IPS DF 6.9 (cell line): ENCODE measurements at regions not wholly inside any gene's neighbourhood (a gene's known extent, or its start where the extent isn't known, plus 50 kb on each side); places are given as distances from the start of the nearest gene placed in this dataset.

Source experiments
- DNase-seq: peaks from one replicate; pipeline ENCODE4 v3.0.0-alpha.2; 2013; ENCODE audit warnings: low read depth, low spot score
- H3K27ac ChIP-seq: one replicate; pipeline ENCODE4 v1.5.1; 2013; ENCODE audit warnings: low read length, control low read depth
- H3K27me3 ChIP-seq: 2 replicates; pipeline ENCODE4 v1.6.1; 2013; ENCODE audit warnings: mild to moderate bottlenecking, low read length; ENCODE audit not compliant: control insufficient read depth, insufficient read depth
- H3K36me3 ChIP-seq: 2 replicates; pipeline ENCODE4 v1.6.1; 2013; ENCODE audit warnings: low read length; ENCODE audit not compliant: control insufficient read depth, insufficient read depth
- H3K4me1 ChIP-seq: 2 replicates; pipeline ENCODE4 v1.6.1; 2013; ENCODE audit warnings: low read length; ENCODE audit not compliant: control insufficient read depth, insufficient read depth
- H3K4me3 ChIP-seq: 2 replicates; pipeline ENCODE4 v1.5.1; 2013; ENCODE audit warnings: mild to moderate bottlenecking, low read length
- H3K9me3 ChIP-seq: 2 replicates; pipeline ENCODE4 v1.6.1; 2013; ENCODE audit warnings: low read length, inconsistent platforms; ENCODE audit not compliant: control insufficient read depth, insufficient read depth
- WGBS: extraction: QIAGEN DNeasy Blood & Tissue Kit; methylation state at CpG from one replicate; pipeline ENCODE4 v1.1.7; 2013; ENCODE audit warnings: mixed read lengths, missing lambda C conversion rate; ENCODE audit not compliant: insufficient read length, insufficient coverage; 5-methylcytosine and 5-hydroxymethylcytosine counted together

GRCh38 chr21:16942703-16943102 is 570.1 kb upstream of the CXADR start:
- H3K27ac ChIP-seq = no peak overlapping the region
- no peaks in the 10 kb centered on the region for H3K9me3 ChIP-seq
- no peak overlapping the region for H3K4me3 ChIP-seq
- peak; percentile 20 for DNase-seq
- H3K4me1 ChIP-seq = no peaks in the 10 kb centered on the region
- WGBS = no CpG with 5 or more reads among the region's 4 CpGs
- H3K36me3 ChIP-seq = no peaks in the 10 kb centered on the region
- H3K27me3 ChIP-seq = no peaks in the 10 kb centered on the region

GRCh38 chr21:16943231-16943630 is 569.6 kb upstream of the CXADR start:
- H3K4me3 ChIP-seq = no peak overlapping the region
- no peak overlapping the region for H3K27ac ChIP-seq
- H3K9me3 ChIP-seq = no peaks in the 10 kb centered on the region
- no peaks in the 10 kb centered on the region for H3K36me3 ChIP-seq
- H3K27me3 ChIP-seq = no peaks in the 10 kb centered on the region
- no peak for DNase-seq
- no peaks in the 10 kb centered on the region for H3K4me1 ChIP-seq

- no CpG with 5 or more reads among the region's 3 CpGs for WGBS
Measured at GRCh38 chr21:16945580-16945979, 567.3 kb upstream of the CXADR start.

GRCh38 chr21:16956824-16957223 is 556.0 kb upstream of the CXADR start:
- no peak for DNase-seq
- no peaks in the 10 kb centered on the region for H3K27me3 ChIP-seq
- H3K27ac ChIP-seq = no peak overlapping the region
- no peaks in the 10 kb centered on the region for H3K36me3 ChIP-seq
- H3K4me1 ChIP-seq = no peaks in the 10 kb centered on the region
- H3K9me3 ChIP-seq = no peaks in the 10 kb centered on the region
- H3K4me3 ChIP-seq = no peak overlapping the region

More at GRCh38 chr21:16945580-16945979, 567.3 kb upstream of the CXADR start:
- H3K4me3 ChIP-seq = no peak overlapping the region
- no peak overlapping the region for H3K27ac ChIP-seq
- H3K4me1 ChIP-seq = no peaks in the 10 kb centered on the region
- no peaks in the 10 kb centered on the region for H3K27me3 ChIP-seq
- no peak for DNase-seq
- no peaks in the 10 kb centered on the region for H3K9me3 ChIP-seq
- H3K36me3 ChIP-seq = no peaks in the 10 kb centered on the region

- Histone ChIP-seq H3K4me1 (no peaks in the 10 kb centered on the region), H3K36me3 (no peaks in the 10 kb centered on the region), H3K9me3 (no peaks in the 10 kb centered on the region), H3K4me3 (no peak overlapping the region), H3K27ac (no peak overlapping the region), H3K27me3 (no peaks in the 10 kb centered on the region)
- no peak for DNase-seq
Measured at GRCh38 chr21:16965424-16965823, 547.4 kb upstream of the CXADR start.

- Histone ChIP-seq H3K9me3 (no peaks in the 10 kb centered on the region), H3K27me3 (no peaks in the 10 kb centered on the region), H3K27ac (no peak overlapping the region), H3K4me1 (no peaks in the 10 kb centered on the region), H3K4me3 (no peak overlapping the region), H3K36me3 (no peaks in the 10 kb centered on the region)
- no CpG with 5 or more reads among the region's 1 CpG for WGBS
- DNase-seq = no peak
Measured at GRCh38 chr21:16968436-16968835, 544.4 kb upstream of the CXADR start.

- WGBS = no CpG with 5 or more reads among the region's 2 CpGs
- Histone ChIP-seq H3K4me3 (no peak overlapping the region), H3K27ac (no peak overlapping the region), H3K4me1 (no peaks in the 10 kb centered on the region), H3K36me3 (no peaks in the 10 kb centered on the region), H3K9me3 (no peaks in the 10 kb centered on the region), H3K27me3 (no peaks in the 10 kb centered on the region)
- DNase-seq = no peak
Measured at GRCh38 chr21:16969636-16970035, 543.2 kb upstream of the CXADR start.

GRCh38 chr21:16974060-16974459 is 538.8 kb upstream of the CXADR start:
- WGBS = no CpG with 5 or more reads among the region's 8 CpGs

GRCh38 chr21:16976193-16976592 is 536.6 kb upstream of the CXADR start:
- no CpG with 5 or more reads among the region's 2 CpGs for WGBS
- no peak overlapping the region for H3K4me3 ChIP-seq

More at GRCh38 chr21:16974060-16974459, 538.8 kb upstream of the CXADR start:
- Histone ChIP-seq H3K27me3 (no peaks in the 10 kb centered on the region), H3K4me1 (no peaks in the 10 kb centered on the region; the same call in 1 of the 2 replicates), H3K4me3 (no peak overlapping the region), H3K9me3 (no peaks in the 10 kb centered on the region), H3K27ac (no peak overlapping the region), H3K36me3 (no peaks in the 10 kb centered on the region)
- DNase-seq = no peak

GRCh38 chr21:16978309-16978895 is 534.4 kb upstream of the CXADR start:
- H3K9me3 ChIP-seq = no peaks in the 10 kb centered on the region
- no peaks in the 10 kb centered on the region for H3K36me3 ChIP-seq
- no peak for DNase-seq
- no peaks in the 10 kb centered on the region for H3K27me3 ChIP-seq
- H3K4me3 ChIP-seq = no peak overlapping the region
- H3K4me1 ChIP-seq = no peaks in the 10 kb centered on the region; the same call in 1 of the 2 replicates
- no CpG with 5 or more reads among the region's 4 CpGs for WGBS
- no peak overlapping the region for H3K27ac ChIP-seq

More at GRCh38 chr21:16976193-16976592, 536.6 kb upstream of the CXADR start:
- Histone ChIP-seq H3K27me3 (no peaks in the 10 kb centered on the region), H3K36me3 (no peaks in the 10 kb centered on the region), H3K9me3 (no peaks in the 10 kb centered on the region), H3K4me1 (no peaks in the 10 kb centered on the region; the same call in 1 of the 2 replicates), H3K27ac (no peak overlapping the region)
- no peak for DNase-seq

- H3K4me3 ChIP-seq = no peak overlapping the region
- H3K36me3 ChIP-seq = no peaks in the 10 kb centered on the region
- no peaks in the 10 kb centered on the region for H3K9me3 ChIP-seq
- no peaks in the 10 kb centered on the region for H3K27me3 ChIP-seq
- no peak for DNase-seq
- WGBS = no CpG with 5 or more reads among the region's 3 CpGs
- H3K4me1 ChIP-seq = no peaks in the 10 kb centered on the region; the same call in 1 of the 2 replicates
- H3K27ac ChIP-seq = no peak overlapping the region
Measured at GRCh38 chr21:16979574-16979973, 533.3 kb upstream of the CXADR start.
